ENCODE measurements at regions not wholly inside any gene's neighbourhood (a gene's known extent, or its start where the extent isn't known, plus 50 kb on each side); places are given as distances from the start of the nearest gene placed in this dataset.
"Not testable (repeated sequence)": the region's sequence is repeated elsewhere in the genome, so short reads cannot be mapped to it uniquely, and the experiment has no call there.

GRCh38 chr1:195202241-195202640, 1406.0 kb downstream of the KCNT2 start:
- no peak for DNase-seq (ENCODE audit: low spot score)

GRCh38 chr1:195200772-195201171, 1407.5 kb downstream of the KCNT2 start:
- DNase-seq (ENCODE audit: low spot score): no peak

- no peak for DNase-seq (ENCODE audit: low spot score)
Observed at GRCh38 chr1:195197116-195197515, 1411.1 kb downstream of the KCNT2 start.

DNA sequence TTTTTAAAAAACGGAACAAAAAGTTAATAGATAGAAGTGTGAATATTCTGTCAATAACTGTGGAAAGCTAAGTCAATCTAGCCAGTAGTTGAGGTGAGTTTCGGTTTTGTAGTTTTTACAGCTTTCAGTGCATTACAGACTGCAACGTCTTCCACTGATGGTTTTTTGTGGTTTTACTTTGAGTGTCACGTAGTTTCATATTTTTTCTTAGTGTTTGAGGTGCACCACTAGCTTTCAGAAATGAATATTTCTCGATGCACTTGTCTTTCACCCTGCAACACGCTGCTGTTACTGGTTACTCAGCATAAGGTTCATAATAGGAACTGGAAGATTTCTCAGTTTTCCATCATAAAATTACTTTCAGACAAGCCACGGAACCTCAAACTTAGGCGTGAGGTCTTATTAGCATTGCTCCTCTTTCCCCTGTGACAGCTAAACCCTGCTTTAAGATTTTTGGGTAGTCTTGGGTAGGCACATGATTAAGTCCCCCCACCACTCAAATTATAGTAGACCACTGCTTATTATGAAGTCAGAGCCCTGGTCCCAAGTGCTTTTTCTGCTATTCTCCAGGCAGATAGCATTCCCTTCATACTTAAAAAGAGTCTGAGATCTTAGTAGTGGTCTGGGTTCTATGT, 1412.7 kb downstream of the KCNT2 start:
- DNase-seq (ENCODE audit: low spot score): no peak

GRCh38 chr1:195193134-195193533, 1415.1 kb downstream of the KCNT2 start:
- DNase-seq (ENCODE audit: low spot score): no peak

GRCh38 chr1:195188821-195189220, 1419.4 kb downstream of the KCNT2 start:
- no peak for DNase-seq (ENCODE audit: low spot score)

- DNase-seq (ENCODE audit: low spot score): no peak
Observed at GRCh38 chr1:195186544-195186943, 1421.7 kb downstream of the KCNT2 start.

DNA sequence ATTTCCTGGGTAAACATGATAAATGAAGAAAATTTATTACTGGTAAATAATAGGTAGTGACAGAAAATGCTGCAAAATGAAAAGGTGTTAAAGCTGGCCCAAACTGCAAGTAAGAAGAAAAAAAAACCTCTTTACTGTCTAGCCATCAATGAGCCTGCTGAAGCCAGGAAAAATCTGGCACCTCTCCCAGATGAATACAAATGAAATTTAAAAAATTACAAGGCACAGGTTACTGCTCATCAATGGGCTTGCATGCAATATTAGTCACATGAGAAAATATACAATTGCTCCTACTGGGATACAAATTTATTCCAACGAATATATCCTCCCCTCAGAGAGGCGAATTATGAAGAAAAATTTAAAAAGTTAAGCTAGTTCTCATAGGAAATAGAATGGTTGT, 1422.5 kb downstream of the KCNT2 start:
- no peak for DNase-seq (ENCODE audit: low spot score)

GRCh38 chr1:195185321-195185720, 1422.9 kb downstream of the KCNT2 start:
- no peak for DNase-seq (ENCODE audit: low spot score)

DNA sequence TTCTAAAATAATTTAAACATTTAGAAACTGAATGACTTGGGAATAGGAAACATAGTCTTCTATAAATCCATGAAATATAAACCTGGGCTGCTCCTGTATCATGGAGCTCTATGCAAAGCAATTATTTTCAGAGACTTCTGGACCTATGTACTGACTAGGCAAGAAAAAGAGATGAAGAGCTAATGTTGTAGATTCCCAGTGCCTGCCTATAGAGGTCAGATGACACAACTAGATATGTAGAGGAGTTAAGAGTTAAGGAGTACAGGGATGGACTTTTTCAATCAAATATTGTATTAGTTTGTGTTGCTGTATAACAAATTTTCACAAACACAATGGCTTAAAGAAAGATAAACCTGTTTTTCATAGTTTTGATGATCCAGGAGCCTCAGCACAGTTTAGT, 1434.5 kb downstream of the KCNT2 start:
- DNase-seq (ENCODE audit: low spot score): no peak

DNA sequence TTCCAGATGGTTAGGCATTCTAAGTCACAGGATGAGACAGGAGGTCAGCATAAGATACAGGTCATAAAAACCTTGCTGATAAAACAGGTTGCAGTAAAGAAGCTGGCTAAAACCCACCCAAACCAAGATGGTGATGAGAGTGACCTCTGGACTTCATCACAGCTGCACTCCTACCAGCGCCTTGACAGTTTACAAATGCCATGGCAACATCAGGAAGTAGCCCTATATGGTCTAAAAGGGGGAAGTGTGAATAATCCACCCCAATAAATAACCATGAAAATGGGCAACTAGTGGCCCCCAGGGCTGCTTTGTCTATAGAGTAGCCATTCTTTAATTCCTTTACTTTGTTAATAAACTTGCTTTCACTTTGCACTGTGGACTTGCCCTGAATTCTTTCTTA, 1448.4 kb downstream of the KCNT2 start:
- DNase-seq (ENCODE audit: low spot score): not testable (repeated sequence)

DNA sequence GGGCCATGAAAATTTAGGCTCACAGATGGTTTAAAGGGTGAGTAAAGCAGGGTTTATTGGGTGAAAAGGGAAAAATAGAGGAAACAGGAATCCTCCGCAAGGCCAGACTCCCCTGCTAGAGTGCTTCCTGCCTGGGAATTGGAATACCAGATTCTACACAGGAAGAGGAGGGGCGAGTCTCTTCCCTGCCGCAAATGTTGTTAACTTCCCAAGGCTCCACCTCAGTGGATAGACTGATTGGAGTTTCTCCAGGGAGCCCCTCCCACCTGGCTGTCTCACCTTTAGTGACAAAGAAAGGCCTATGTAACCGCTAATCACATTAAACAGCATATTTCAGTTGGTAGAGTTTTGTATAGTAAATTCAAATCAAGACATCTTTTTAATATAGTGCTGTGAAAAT, 1450.1 kb downstream of the KCNT2 start:
- DNase-seq (ENCODE audit: low spot score): no peak

DNA sequence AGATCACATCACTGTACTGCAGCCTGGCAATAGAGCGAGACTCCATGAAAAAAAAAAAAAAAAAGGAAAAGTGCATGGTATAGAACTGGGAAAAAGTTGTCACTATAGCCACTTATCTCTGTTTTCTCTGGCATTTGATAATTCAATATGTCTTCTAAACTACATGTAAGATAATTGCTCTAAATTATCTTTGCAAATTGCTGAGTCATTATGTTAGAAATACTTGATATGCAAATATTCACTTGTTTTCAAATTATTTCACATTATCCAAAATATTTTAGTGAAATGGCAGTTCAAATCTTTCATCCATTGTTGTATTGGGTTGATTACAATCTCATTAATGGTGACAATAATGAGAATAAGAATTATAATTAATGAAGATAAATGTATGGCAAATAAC, 1455.1 kb downstream of the KCNT2 start:
- no peak for DNase-seq (ENCODE audit: low spot score)

DNA sequence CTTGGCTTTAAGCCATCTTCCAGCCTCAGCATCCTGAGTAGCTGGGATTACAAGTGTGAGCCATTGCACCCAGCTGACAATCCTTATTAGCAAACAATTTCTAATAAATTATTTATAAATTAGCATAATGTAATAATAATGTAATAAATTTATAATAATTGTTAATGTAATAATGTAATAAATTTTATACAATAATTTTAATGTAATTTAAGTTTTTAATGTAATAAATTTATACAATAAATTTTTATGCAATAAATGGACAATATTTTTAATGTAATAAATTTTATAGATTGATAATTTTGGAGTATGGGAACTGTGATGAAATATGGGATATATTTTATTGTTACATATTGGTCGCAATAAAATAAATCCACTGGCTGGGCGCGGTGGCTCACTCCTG, 1457.5 kb downstream of the KCNT2 start:
- DNase-seq (ENCODE audit: low spot score): no peak

GRCh38 chr1:195141294-195141693, 1466.9 kb downstream of the KCNT2 start:
- DNase-seq (ENCODE audit: low spot score): no peak

DNA sequence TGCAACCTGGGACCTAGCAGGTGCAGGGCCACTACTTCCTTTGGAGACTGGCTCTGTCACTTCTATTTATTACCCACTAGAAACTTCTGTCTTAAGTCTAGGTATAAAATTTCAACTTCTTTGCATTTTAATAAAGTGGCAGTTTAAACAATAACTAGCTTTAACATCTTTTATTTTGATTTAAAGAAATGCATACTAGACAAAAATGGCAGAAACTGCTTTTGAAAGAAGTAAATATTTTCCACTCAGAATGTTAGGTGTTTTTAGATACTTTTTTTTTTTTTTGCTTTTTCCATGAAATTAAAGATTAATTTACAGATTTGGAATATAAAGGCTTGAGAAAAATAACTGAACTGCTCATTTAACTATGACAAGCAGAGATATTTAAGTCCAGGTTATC, 1477.6 kb downstream of the KCNT2 start:
- DNase-seq (ENCODE audit: low spot score): no peak

DNA sequence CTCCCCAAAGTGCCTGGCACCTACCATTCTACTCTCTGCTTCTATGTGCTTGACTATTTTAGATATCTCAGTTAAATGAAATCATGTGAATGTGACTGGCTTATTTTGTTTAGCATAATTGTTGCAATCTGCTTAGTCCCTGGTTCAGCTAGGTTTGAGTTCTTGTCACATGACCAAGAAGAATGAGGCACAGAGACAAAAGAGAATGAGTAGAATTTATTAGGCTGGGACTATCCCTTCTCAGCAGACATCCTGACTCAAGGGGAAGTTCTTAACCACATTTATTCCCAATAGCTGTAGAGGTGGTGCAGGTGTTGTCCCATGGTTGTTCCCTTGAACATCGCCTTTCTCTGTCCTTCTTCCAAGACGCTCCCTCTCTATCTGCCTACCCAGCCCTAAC, 1485.7 kb downstream of the KCNT2 start:
- no peak for DNase-seq (ENCODE audit: low spot score)

DNA sequence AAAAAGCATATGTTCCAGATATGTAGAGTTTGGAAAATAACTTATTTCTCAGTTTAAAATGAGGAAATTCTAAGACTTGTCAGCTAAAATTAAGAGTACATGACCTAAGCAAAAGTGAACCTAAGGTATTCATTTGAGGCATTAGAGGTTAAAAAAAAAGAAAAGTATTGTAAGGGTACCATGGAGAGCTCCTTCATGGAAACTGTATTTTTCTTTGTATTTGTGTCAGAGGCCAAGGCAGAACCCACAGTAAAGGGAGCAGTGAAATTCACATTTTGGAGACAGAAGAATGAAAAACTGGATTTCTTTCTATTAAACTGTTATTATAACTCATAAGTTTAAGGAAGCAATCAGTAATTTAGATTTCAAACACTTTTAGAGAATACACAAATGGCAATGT, 1494.8 kb downstream of the KCNT2 start:
- no peak for DNase-seq (ENCODE audit: low spot score)

DNA sequence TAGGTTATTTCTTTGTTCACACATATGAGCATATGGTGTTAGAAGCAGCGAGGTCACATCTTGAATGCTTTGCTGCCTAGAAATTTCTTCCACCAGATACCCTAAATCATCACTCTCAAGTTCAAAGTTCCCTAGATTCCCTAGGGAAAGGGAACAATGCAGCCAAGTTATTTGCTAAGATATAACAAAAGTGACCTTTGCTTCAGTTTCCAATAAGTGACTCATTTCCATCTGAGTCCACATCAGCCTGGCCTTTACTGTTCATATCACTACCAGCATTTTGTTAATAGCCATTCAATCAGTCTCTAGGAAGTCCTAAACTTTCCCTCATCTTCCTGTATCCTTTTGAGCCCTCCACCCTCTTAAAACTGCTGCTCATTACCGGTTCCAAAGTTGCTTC, 1502.5 kb downstream of the KCNT2 start:
- no peak for DNase-seq (ENCODE audit: low spot score)

GRCh38 chr1:195105281-195105680, 1503.0 kb downstream of the KCNT2 start:
- DNase-seq (ENCODE audit: low spot score): no peak

DNA sequence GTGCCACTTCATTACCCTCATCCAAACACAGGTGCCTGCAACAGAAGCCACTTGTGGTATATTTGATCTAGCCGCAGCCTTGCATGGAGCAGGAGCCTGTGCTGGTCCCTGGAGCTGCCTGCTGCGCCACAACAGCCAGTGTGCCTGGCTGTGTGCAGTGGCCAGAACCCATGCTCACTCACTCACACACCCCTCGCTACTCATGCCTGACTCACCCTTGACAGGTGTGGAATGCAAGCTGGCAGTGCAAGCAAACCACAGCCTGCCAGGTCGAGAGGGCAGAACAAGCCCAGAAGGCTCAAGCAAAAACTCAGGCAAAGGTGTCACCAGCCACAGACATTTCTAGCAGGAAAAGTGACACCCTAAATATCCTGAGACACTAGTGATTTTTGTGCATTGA, 1510.9 kb downstream of the KCNT2 start:
- DNase-seq (ENCODE audit: low spot score): no peak

GRCh38 chr1:195096051-195096521, 1512.2 kb downstream of the KCNT2 start:
- no peak for DNase-seq (ENCODE audit: low spot score)

- DNase-seq (ENCODE audit: low spot score): no peak
Observed at GRCh38 chr1:195085196-195085595, 1523.0 kb downstream of the KCNT2 start.

DNA sequence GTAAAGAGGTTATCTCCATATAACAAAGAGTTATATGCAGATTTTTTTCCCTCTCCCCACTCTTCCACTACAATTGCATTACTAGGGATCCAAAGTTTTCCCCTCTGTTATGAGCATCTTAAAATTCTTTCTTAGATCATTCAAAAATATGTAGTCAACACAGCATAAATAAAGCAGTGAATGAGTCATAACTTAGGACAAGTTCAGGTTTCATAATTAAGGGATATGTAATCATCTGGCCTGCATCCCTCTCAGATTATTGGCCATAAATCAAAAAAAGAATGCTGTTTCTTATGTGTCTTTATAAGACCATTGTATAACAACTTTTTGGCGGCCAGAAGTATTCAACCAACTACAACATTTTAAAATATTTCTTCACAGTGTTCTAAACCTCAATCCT, 1526.1 kb downstream of the KCNT2 start:
- no peak for DNase-seq (ENCODE audit: low spot score)

- no peak for DNase-seq (ENCODE audit: low spot score)
Observed at GRCh38 chr1:195076682-195077081, 1531.6 kb downstream of the KCNT2 start.
